H1 (cell line): ENCODE measurements at regions not wholly inside any gene's neighbourhood (a gene's known extent, or its start where the extent isn't known, plus 50 kb on each side); places are given as distances from the start of the nearest gene placed in this dataset.

Source experiments
- CTBP2 ChIP-seq: IDR thresholded peaks from 2 replicates; pipeline ENCODE4 v1.7.0; 2011; ENCODE audit warnings: borderline replicate concordance, mild to moderate bottlenecking, moderate library complexity, mixed read lengths, low read length; ENCODE audit not compliant: insufficient read depth, insufficient read length
- KDM4A ChIP-seq: IDR thresholded peaks from one replicate; pipeline ENCODE4 v1.7.1; 2012; ENCODE audit warnings: low read depth, mild to moderate bottlenecking, moderate library complexity, low read length, inconsistent platforms; ENCODE audit not compliant: severe bottlenecking
- SIN3A ChIP-seq, 2 experiments: IDR thresholded peaks in 1 of 2; conservative IDR thresholded peaks in 1 of 2; 2 replicates each; pipeline ENCODE4 v1.6.1; 2011 to 2012; ENCODE audit warnings: low read length in 2 of 2, improper control_type of control experiment in 1 of 2, low read depth in 1 of 2, mild to moderate bottlenecking in 1 of 2
- SIRT6 ChIP-seq: IDR thresholded peaks from one replicate; pipeline ENCODE4 v1.7.1; 2012; ENCODE audit warnings: low read length, inconsistent platforms
- TF ChIP-seq, protein P1 (sequence below): IDR thresholded peaks from 2 replicates; pipeline ENCODE4 v1.6.1; 2012; ENCODE audit warnings: inconsistent platforms
- TF ChIP-seq, protein P2 (sequence below): IDR thresholded peaks from 2 replicates; pipeline ENCODE4 v1.6.1; 2012; ENCODE audit warnings: inconsistent platforms

DNA sequence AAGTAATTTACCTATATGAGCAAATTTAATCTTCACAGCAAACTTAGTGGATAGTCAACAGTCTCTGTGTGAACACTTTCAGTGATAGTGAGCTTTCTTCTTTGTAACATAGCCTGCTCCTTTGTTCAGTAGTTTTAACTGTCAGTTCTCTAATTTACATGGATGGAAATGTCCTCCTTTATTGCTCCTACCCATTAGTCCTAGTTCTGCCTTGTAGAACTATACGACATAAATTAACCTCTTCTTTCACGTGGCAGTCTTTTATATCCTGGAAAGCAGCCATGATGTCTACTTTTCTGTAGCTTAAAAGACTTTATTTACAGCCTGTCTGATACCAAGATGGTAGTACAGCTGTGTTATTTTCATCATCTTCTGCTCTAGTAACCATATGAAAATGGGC is 143.6 kb downstream of the TANC2 start (continued):
- TF ChIP-seq SIRT6 (no peak), KDM4A (no peak), SIN3A (conservative IDR thresholded peaks at IDR 0.05 in 1 of 2, IDR thresholded peaks at IDR 0.05 in 1 of 2; ENCODE audit: low read depth in 1 of 2, low read length in 2 of 2) (no peak), CTBP2 (no peak)
- TF ChIP-seq, protein P1, sequence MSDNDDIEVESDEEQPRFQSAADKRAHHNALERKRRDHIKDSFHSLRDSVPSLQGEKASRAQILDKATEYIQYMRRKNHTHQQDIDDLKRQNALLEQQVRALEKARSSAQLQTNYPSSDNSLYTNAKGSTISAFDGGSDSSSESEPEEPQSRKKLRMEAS = no peak
- TF ChIP-seq, protein P2, sequence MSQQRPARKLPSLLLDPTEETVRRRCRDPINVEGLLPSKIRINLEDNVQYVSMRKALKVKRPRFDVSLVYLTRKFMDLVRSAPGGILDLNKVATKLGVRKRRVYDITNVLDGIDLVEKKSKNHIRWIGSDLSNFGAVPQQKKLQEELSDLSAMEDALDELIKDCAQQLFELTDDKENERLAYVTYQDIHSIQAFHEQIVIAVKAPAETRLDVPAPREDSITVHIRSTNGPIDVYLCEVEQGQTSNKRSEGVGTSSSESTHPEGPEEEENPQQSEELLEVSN = no peak
